GM18519 (cell line): ENCODE measurements at regions not wholly inside any gene's neighbourhood (a gene's known extent, or its start where the extent isn't known, plus 50 kb on each side); places are given as distances from the start of the nearest gene placed in this dataset.
"Not testable (repeated sequence)": the region's sequence is repeated elsewhere in the genome, so short reads cannot be mapped to it uniquely, and the experiment has no call there.

Experiments used
- ATAC-seq: cut with Tn5 transposase; IDR thresholded peaks from one replicate; pipeline ENCODE4 v1.9.1; 2021; ENCODE audit warnings: mild to moderate bottlenecking, moderate library complexity; ENCODE audit not compliant: unreplicated experiment, low FRiP score

DNA sequence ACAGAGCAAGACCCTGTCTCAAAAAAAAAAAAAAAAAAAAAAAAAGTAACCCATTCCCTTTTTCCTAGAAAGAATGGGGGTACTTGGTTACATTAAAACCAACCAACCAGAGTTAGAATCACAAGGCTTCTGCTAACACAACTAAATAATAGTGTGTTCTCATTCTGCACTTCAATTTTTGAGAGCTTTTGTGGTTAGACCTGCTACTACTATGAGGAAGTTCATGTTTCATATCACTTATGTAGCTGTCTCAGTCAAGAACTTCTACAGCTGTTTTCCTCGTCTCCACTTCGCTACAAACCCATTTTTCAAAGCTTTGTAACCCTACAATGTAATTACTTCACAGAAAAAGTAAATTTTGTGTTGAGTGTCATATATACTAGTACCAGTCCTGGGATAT lies 58.3 kb downstream of the PDHA2 start:
- ATAC-seq: no peak

DNA sequence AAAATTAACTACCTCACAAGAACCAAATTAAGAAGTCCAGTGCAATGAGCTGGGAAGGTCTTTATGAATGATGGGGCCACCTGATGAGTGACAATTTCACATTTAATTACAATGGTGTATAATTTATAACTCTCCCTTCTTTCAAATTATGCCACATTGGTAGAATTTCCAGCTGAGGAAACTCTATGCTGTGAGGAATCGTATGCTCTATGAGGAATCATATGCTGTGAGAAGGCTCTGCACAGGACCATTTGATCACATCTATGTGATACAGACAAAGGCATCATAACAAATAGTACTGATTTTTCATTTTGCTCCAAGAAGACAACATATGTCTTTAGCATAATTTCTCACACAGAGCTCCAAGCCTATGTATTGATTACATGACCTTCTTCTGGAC lies 69.3 kb downstream of the PDHA2 start:
- ATAC-seq: no peak

DNA sequence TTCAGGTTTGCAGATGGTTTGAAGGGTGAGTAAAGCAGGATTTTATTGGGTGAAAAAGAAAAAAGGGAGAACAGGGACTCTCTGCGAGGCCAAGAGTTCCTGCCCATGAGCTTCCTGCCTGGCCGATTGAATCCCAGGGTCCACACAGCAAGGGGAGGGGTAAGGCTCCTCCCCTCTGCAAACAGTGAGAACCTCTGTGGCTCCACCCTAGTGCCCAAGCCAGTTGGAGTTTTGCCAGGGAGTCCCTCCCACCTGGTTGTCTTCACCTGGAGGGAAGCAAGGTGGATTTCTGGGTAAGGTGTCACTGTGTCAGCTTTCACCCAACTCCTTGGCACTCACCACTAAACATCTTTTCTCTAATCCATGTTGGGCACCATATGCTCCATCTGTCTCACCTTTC lies 70.9 kb downstream of the PDHA2 start:
- ATAC-seq: no peak

DNA sequence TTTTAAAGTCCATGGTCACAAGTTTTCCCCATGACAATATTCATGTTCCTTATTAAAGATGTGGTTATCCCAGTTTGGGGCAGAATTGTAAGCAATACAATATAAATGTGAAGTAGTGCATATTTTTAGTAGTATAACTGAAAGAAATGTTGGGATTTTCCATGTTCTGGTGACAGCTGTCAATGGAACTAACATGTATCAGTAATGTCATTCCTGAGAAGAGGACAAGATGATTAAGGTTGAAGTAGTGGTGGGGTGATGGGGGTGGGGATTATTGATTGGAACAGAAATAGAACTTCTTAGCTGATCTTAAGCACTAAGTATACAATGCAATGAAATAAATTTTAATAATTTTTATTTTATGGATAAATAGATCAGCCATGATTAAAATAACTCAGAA lies 81.6 kb downstream of the PDHA2 start:
- no peak for ATAC-seq

DNA sequence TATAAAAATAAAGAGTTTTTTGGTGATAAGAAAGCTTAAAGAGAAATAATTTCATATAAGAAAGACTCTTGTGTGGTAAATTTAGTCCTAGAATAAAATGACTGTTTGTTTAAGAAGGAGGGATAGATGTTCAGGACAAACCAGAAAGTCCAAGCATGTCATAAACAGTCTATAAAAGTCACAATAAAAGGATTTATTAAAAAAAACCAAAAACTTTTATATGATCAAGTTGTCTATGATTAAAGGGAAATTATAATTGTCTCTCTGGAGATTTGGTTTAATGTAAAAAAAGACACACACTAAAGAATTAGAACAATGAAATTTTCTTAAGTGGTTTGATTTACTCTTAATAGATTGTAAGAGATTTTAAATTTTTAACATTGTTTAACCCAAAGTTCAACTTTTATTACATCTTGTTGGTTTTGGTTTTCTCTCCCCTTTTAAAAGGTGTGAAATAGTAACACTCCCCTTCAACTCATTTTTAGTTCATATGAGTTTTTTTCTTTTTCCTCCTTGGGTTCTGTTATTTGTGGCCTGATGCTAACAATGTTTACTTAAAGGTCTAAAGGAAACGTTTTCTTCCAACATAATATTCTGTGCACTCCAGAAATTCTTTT lies 89.7 kb downstream of the PDHA2 start:
- no peak for ATAC-seq

DNA sequence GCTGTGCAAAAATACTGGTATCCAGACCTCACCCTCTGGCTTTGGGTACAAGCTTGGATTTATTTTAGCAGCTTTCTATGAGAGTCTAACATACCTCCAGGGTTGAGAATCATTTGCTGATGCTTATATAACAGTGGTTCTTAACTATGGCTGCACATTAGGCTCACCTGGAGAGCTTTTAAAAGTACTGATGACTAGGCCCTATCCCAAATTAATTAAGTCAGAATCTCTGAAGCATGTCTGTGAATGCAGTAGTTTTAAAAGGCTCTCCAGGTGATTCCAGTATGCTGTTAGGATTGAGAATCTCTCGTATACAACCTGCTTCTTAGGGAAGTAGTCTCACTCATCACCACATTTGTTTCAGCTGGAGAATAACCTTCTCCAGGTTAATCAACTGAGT lies 99.2 kb downstream of the PDHA2 start:
- no peak for ATAC-seq

DNA sequence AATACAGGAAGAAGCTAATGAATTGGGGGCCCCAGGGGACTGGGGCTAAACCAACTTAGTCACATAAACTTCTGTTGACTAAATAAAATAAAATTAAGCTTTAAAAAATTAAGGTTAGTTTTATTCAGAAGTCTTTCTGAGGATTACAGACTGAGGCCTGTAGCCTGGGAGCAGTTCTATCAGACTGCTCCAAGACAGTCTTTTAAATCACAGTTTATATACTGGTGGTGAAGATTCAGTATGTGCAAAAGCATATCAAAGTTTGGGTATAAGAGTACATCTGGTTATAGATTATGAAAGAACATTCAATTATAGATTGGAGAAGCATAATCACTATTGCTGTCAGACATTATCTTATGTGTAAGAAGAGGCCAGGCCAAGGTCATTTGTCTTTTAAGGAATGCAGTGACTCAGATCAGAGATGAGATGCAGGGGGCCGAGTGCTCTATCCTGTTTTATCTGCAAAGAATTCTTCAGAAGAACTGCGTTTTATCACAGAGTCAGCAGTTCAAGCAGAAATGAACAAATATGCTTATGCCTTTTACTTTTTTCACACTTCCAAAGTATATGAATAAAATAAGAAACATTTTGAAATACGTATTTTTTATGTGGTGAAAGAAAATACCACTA lies 109.4 kb downstream of the PDHA2 start:
- ATAC-seq: no peak

DNA sequence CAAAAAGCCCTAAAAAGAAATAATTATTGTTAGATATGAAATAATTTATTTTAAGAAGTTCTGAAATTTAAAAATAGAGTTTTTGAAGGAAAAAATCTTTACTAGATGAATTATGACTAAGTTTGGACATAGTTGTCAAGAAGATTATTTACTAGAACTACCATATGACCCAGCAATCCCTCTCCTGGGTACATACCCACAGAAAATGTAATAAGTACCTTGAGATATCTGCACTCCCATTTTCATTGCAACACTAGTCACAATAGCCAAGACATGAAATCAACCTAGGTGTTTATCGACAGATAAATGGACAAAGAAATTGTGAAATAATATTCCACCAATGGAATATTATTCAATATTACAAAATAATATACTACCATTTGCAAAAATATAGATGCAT lies 109.9 kb downstream of the PDHA2 start:
- ATAC-seq: no peak

DNA sequence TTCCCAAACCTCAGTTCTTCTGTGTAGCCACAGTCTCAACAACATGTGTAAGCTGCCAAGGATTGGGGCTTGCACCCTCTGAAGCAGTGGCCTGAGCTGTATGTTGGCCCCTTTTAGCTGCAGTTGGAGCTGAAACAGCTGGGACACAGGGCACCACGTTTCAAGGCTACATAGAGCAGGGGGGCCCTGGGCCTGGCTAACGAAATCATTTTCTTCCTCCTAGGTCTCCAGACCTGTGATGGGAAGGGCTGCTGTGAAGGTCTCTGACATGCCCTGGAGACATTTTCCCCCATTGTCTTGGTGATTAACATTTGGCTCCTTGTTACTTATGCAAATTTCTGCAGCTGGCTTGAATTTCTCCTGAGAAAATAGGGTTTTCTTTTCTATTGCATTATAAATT lies 112.6 kb downstream of the PDHA2 start:
- ATAC-seq: not testable (repeated sequence)

DNA sequence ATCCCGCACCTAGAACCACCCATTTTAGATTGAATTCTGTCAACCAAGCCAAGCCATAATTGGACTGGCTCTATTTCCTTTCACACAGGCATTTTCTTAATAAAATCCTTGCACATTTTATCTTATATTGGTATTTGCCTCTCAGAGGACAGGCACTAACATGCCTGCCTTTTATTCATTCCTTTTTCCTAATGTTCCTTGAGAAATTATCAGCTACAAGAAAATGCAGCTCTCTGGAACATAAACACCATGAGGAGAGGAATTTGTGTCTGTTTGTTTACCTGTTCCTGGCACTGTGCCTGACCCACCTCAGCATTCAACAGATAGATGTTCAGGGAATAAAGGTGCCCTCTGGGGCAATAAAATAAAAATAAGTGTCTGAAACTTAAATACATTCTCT lies 116.2 kb downstream of the PDHA2 start:
- ATAC-seq: no peak

DNA sequence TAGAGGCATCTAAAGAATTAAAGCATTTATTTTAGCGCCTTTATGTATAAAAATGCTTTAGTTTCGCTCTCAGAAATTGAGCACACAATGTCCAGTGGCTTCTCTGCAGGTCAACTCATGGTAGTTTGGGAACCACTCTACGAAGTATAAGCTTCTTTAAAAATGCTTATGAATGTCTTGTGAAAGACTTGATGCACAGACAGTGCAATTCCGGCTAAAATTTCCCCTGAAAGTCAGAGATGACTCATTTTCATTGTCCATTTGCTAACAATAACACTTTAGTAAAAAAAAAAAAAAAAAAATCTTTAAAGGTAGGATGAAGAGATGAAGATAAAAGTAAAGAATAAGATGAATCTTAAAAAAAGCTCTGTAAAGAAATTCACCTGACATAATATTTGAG lies 117.2 kb downstream of the PDHA2 start:
- no peak for ATAC-seq

DNA sequence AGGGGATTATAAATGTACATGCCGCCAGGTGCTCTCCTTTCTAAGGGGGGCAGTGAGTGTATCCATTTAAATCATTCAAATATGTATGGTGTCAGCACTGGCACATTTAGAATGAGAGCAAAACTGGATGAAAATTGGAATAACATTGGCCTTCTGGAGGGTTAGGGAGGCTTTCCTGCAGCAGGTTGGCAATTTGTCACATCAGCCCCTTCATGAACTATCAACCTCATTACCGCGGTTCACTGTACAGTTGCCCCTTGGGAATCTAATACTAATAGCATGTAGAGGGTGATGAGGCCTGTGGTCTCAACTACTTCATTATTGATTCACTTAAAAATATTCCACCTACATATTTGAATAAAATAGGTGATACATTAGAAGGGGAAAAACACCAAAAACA lies 117.9 kb downstream of the PDHA2 start:
- no peak for ATAC-seq

DNA sequence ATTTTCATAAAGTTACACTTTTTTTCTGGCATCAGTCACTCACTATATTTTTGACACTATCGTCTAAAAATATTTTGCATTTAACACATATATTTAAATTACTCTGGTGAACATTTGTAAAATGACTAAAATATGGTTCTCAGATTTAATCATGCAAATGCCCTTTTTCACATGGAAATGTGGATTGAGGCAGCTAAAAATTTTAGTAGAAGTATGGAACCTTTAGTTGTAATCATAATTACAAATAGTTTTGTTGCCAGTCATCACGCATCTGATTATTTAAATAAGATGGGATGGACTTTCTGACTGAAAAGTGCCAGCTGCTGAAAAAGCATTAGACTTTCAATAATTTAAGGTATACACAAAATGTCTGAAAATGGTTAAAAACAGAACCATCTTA lies 119.3 kb downstream of the PDHA2 start:
- no peak for ATAC-seq

DNA sequence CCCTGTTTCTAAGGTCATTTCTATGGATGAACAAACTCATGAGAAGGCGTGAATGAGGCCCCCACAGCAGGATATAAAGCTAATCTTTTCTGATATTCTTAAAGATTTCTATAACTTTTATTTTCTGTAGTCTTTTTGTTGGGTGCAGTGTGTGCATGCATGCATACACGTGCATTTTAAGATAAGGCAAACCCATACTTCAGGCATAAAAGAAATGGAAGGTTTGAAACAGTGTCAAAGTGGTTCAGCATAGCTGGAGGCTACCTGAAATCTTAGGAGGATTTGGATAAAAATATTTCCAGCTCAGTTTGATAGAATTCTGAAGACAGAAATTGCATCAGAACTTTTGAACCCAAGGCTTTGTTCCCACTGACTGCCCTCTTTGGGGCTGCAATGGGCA lies 119.7 kb downstream of the PDHA2 start:
- ATAC-seq: no peak

DNA sequence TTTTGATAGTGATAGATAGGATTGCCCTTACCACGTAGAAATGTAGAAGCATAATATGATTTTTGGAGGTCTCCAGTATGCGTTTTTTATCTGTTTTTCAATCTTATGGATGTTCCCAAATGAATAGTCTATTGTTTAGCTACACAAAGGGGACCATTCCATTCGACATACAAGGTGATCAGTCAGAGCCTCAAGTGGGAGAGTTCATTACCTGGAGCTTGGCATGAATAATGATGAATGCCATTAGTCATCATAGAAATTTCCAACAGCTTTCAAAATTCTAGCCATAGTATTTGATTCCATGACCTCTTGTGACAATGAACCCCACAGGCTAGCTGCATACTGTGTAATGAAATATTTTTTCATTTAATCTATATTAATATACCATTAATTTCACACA lies 123.6 kb downstream of the PDHA2 start:
- no peak for ATAC-seq

DNA sequence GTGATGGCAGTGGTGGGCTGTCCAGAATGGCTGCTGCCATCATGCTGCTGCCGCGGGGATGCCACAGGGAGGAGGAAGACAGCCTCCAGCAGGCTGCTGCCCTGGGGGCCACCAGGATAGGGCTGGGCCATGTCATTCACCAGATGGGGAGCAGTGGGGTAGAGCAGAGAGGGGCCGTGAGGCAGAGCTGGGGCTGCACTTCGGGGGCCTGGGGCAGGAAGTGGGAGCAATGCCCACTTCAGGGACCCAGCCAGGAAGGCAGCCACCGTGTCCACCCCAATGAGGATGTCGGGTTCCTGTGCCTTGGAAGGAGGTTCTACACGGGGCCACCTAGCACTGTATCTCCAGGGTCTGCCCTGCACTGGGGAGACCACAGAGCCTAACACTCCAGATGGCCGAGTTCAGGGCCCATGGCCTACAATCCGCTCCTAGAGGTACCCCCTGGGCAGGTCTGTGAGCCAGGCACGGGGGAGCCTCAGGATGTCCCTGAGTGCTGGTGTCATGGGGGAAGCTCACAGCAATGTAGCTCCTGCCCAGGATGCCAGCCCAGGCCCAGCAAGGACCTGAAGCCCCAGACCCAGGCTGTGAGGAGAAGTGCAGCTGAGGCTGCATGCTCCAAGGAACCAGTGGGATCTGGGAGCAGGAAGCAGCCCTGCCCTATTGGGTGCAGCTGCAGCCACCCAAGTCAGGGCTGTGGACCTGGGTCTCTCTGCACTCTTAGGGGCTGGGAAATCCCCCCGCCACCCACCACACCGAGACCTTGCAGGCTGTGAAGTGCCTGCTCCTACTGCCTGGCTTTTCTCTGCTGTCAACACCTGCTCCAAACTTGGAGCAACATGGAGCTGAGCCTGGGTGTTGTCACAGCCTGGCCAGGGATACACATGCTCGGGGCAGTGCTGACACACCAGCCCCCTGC lies 140.3 kb downstream of the PDHA2 start:
- no peak for ATAC-seq

DNA sequence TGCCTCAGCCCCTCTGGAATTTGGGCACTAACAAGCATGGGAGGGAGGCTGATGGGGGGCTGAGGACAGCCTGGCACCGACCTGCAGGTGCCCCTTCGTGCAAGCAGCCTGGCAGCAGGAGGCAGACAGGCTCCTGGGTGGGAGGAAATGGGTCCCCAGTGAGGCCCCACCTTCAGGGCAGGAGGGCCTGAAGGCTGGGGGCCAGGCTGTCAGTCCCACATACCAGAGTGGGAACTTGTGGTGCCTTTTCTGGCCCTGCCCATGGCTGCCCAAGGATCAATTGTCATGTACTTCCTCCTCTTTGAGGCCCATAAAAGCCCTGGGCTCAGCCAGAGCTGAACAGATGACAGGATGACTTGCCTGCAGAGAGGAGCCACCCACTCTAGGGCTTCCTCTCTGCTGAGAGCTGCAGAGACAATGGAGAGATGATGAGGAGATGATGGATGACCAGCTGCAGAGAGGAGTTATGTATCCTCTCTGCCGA lies 141.0 kb downstream of the PDHA2 start:
- ATAC-seq: no peak

DNA sequence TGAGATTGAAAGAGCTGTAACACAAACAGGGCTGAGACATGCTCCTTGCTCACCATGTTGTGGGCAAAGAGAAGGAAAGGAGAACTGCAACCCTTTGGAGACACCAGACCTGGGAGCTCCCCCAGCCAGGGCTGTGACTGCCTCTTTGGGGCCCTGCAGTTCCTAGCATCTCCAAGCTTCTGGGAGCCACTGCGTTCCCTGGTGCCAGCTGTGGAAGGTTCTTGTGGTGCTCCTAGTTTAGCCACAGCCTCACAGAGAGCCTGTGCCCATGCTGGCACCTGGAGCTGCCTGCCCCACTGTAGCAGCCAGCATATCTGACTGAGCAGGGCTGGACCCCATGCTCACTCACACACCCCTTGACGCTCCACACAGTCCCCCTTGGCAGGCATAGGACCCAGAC lies 141.7 kb downstream of the PDHA2 start:
- ATAC-seq: no peak

DNA sequence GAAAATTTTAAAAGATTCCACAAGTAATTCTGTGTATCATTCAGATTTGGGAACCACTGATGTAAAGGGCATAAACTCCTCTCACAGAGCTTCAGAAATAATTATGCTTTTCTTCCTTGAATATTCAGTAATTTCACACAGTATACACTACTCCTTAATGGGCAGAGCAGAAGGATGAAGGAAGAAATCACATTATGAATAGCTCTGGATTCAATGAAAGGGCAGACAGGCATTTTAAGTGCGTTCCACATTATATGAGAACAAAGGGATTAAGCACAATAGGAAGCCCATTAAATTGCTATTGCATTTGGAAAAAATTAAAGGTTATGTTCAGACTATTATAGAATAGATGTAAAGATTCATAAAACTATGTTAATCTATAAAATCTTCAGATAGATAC lies 142.6 kb downstream of the PDHA2 start:
- no peak for ATAC-seq

DNA sequence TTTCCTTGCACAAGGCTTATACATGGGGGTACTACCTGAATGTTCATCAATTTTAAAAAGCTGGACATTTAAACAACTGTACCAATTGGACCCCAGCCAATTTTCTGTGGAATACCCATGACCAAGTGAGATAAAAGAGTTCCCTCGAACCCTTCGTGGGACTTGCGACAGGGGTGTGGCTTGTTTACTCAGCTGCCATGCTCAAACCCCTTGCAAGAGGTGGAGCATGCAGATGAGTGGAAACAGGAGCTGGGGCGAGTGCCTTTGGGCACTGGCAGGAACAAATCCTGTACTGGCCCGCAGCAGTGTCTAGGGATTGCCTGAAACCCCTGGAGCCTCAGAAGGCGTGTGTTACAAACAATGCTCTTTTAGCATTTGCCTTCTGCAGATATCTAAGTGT lies 144.2 kb downstream of the PDHA2 start:
- ATAC-seq: no peak

DNA sequence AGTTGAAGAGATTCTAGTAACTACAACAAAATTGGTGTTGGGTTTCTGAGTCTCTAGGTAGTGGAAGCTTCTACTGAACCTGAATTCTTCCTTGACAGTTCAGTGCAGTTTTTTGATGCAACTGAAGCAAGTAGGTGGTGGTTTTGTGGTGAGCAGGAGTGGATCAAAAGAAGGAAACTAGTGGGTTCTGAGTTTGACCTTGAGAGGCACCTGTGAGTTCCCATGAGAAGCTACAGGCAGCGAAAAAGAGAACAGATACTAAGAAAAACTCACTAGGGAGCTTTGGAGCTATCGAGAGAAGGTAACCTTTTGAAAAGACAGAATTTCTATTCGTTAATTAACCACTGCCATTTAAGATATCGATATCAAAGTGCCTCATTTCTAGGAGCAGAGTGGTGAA lies 145.2 kb downstream of the PDHA2 start:
- ATAC-seq: no peak
